Breast epithelium (tissue), 3 donors: ENCODE measurements at regions not wholly inside any gene's neighbourhood (a gene's known extent, or its start where the extent isn't known, plus 50 kb on each side); places are given as distances from the start of the nearest gene placed in this dataset.

Experiments
- CTCF ChIP-seq, 3 donors: fragments of 450-650 bp; IDR thresholded peaks; one replicate each; pipeline ENCODE4 v1.5.1; 2016 to 2017; ENCODE audit warnings: antibody characterized with exemption in 3 of 3, mild to moderate bottlenecking in 3 of 3, moderate library complexity in 3 of 3
- POLR2A ChIP-seq: fragments of 450-650 bp; IDR thresholded peaks from one replicate; pipeline ENCODE4 v1.6.1; 2016; ENCODE audit warnings: antibody characterized with exemption, mild to moderate bottlenecking, moderate library complexity
- POLR2AphosphoS5 ChIP-seq, 3 donors: sonication (generic); formaldehyde crosslinking; IDR thresholded peaks; one replicate each; pipeline ENCODE4 v1.6.1; 2017; ENCODE audit warnings: antibody characterized with exemption in 3 of 3

GRCh38 chr2:56449449-56449860, 265.7 kb downstream of the CCDC85A start:
- TF ChIP-seq POLR2A (no peak), POLR2AphosphoS5 (IDR thresholded peaks at IDR 0.05) (no peak), CTCF (IDR thresholded peaks at IDR 0.05) (no peak)
